K562 (cell line): ENCODE measurements at regions not wholly inside any gene's neighbourhood (a gene's known extent, or its start where the extent isn't known, plus 50 kb on each side); places are given as distances from the start of the nearest gene placed in this dataset.

ENCODE experiments used
- ATAC-seq: fragments of 200-7000 bp; cut with Tn5 transposase; 3 replicates; pipeline ENCODE4 v1.9.1; 2020; ENCODE audit warnings: moderate library complexity
- BruUV-seq: library from RNA; stranded (reverse); fragments of 400-500 nt; replicated peaks from 2 replicates; lab custom pipeline; 2021; lab: Mats Ljungman, UMichigan
- CTCF ChIA-PET: fragments of 300-600 bp; formaldehyde crosslinking; extraction: SDS; loops from one replicate; lab custom pipeline; 2021; ENCODE audit warnings: low intra/inter-chr PET ratio; lab: Yijun Ruan, JAX
- POLR2A ChIA-PET: fragments of 300-600, 350-650 bp; sonication (Branson Sonifier 250); formaldehyde crosslinking; extraction: SDS; loops from one replicate; lab custom pipeline; 2021; ENCODE audit warnings: antibody characterized with exemption, inconsistent platforms; lab: Yijun Ruan, JAX
- DNase-seq, 4 experiments: peaks; one replicate each; pipeline versions ENCODE4 v3.0.0 to v3.0.0-alpha.2; 2011 to 2018; ENCODE audit warnings: low spot score in 3 of 4, mixed read lengths in 3 of 4; ENCODE audit errors: extremely low read depth in 1 of 4
- FAIRE-seq: peaks from 2 replicates; lab custom pipeline; 2011; peaks lifted over from hg19 to GRCh38; lab: Jason Lieb, UNC
- H2AFZ ChIP-seq: 2 replicates; pipeline ENCODE4 v1.6.0; 2011; ENCODE audit warnings: low read depth, low read length, control low read depth, inconsistent platforms
- H3K27ac ChIP-seq: fragments of 200-600 bp; 3 replicates; pipeline ENCODE4 v1.8.0; 2011; ENCODE audit warnings: low read depth, mild to moderate bottlenecking, control low read depth, inconsistent platforms, low read length, moderate library complexity, mixed read lengths; ENCODE audit errors: extremely low read depth
- H3K27me3 ChIP-seq, 2 experiments: fragments of 300-600 bp in 1 of 2; 2 replicates in 1 of 2; 3 replicates in 1 of 2; pipeline versions ENCODE4 v1.6.0 to v1.8.0; 2011; ENCODE audit warnings: inconsistent platforms in 2 of 2, low read length in 2 of 2, mild to moderate bottlenecking in 1 of 2, mixed read lengths in 1 of 2, moderate library complexity in 1 of 2; ENCODE audit not compliant: control insufficient read depth in 2 of 2, insufficient read depth in 2 of 2
- H3K36me3 ChIP-seq: fragments of 300-600 bp; 3 replicates; pipeline ENCODE4 v1.8.0; 2011; ENCODE audit warnings: mild to moderate bottlenecking, low read length, inconsistent platforms; ENCODE audit not compliant: control insufficient read depth, insufficient read depth
- H3K4me1 ChIP-seq, 2 experiments: fragments of 200-600 bp in 1 of 2; replicated peaks in 1 of 2; 2 replicates in 1 of 2; 3 replicates in 1 of 2; pipeline versions ENCODE4 v1.5.1 to v1.8.0; 2011; ENCODE audit warnings: inconsistent platforms in 2 of 2, low read length in 2 of 2, mild to moderate bottlenecking in 1 of 2, mixed read lengths in 1 of 2, moderate library complexity in 1 of 2; ENCODE audit not compliant: control insufficient read depth in 2 of 2, insufficient read depth in 2 of 2
- H3K4me2 ChIP-seq: 2 replicates; pipeline ENCODE4 v1.6.1; 2011; ENCODE audit warnings: low read length, control low read depth, inconsistent platforms, mixed read lengths; ENCODE audit not compliant: insufficient read depth
- H3K4me3 ChIP-seq: fragments of 200-600 bp; sonication (generic), shearing (Covaris generic); 2 replicates; pipeline ENCODE4 v1.5.1; 2016; ENCODE audit warnings: control low read depth, inconsistent platforms
- H3K79me2 ChIP-seq: fragments of 200-600 bp; 3 replicates; pipeline ENCODE4 v1.8.0; 2011; ENCODE audit warnings: low read length, inconsistent platforms; ENCODE audit not compliant: control insufficient read depth, insufficient read depth
- H3K9ac ChIP-seq, 2 experiments: 2 replicates each; pipeline versions ENCODE4 v1.6.0 to v1.6.1; 2011; ENCODE audit warnings: low read depth in 2 of 2, low read length in 2 of 2, control low read depth in 1 of 2, inconsistent platforms in 1 of 2, mild to moderate bottlenecking in 1 of 2, mixed read lengths in 1 of 2; ENCODE audit not compliant: insufficient read depth in 1 of 2
- H3K9me1 ChIP-seq: one replicate; pipeline ENCODE4 v1.6.0; 2011; ENCODE audit warnings: inconsistent platforms, mild to moderate bottlenecking, low read length, moderate library complexity; ENCODE audit not compliant: control insufficient read depth, insufficient read depth
- H3K9me3 ChIP-seq: replicated peaks from 2 replicates; pipeline ENCODE4 v1.5.1; 2011; ENCODE audit warnings: low read depth, low read length, inconsistent platforms; ENCODE audit not compliant: control insufficient read depth, insufficient read depth
- H4K20me1 ChIP-seq: replicated peaks from 2 replicates; pipeline ENCODE4 v1.6.1; 2011; ENCODE audit warnings: low read length, inconsistent platforms, mixed read lengths; ENCODE audit not compliant: control insufficient read depth, insufficient read depth
- C11orf30 ChIP-seq: fragments of 450-650 bp; IDR thresholded peaks from 2 replicates; pipeline ENCODE4 v1.6.1; 2016; ENCODE audit warnings: low read depth, mild to moderate bottlenecking
- DIDO1 ChIP-seq: fragments of 450-650 bp; IDR thresholded peaks from 2 replicates; pipeline ENCODE4 v1.6.1; 2016; ENCODE audit warnings: low read depth, missing biosample characterization, missing genetic modification characterization
- EP300 ChIP-seq: IDR thresholded peaks from 2 replicates; pipeline ENCODE4 v1.6.1; 2012; ENCODE audit warnings: low read length, improper control_type of control experiment
- MAFF ChIP-seq: IDR thresholded peaks from 2 replicates; pipeline ENCODE4 v1.6.1; 2012; ENCODE audit warnings: low read length, improper control_type of control experiment
- MAFK ChIP-seq: IDR thresholded peaks from 2 replicates; pipeline ENCODE4 v1.6.1; 2011; ENCODE audit warnings: low read length, improper control_type of control experiment
- POLR2AphosphoS5 ChIP-seq: IDR thresholded peaks from 2 replicates; pipeline ENCODE4 v1.6.1; 2011; ENCODE audit warnings: mild to moderate bottlenecking, low read depth, low read length, moderate library complexity; ENCODE audit not compliant: control insufficient read depth, insufficient read depth
- SAP30 ChIP-seq: fragments of 200-600 bp; sonication (generic); IDR thresholded peaks from 2 replicates; pipeline ENCODE4 v1.6.1; 2012; ENCODE audit warnings: borderline replicate concordance, low read depth, mild to moderate bottlenecking, moderate library complexity, low read length, control low read depth, inconsistent platforms; ENCODE audit not compliant: insufficient read depth, poor library complexity, severe bottlenecking
- WHSC1 ChIP-seq: IDR thresholded peaks from one replicate; pipeline ENCODE4 v1.6.1; 2012; ENCODE audit warnings: low read length, control low read depth, inconsistent platforms
- ZNF282 ChIP-seq: sonication (generic); formaldehyde crosslinking; IDR thresholded peaks from 2 replicates; pipeline ENCODE4 v1.8.1; 2023; ENCODE audit warnings: missing genetic modification reagents
- ZNF316 ChIP-seq: fragments of 450-650 bp; IDR thresholded peaks from 2 replicates; pipeline ENCODE4 v1.6.1; 2016
- WGBS: fragments of 100-300 bp; shearing (Covaris generic); methylation state at CpG from one replicate; pipeline ENCODE4 v1.1.6; 2016; ENCODE audit warnings: low coverage, mixed read lengths; ENCODE audit not compliant: insufficient coverage; ENCODE audit errors: missing lambda C conversion rate; 5-methylcytosine and 5-hydroxymethylcytosine counted together
- in situ Hi-C: fragments of 300-500 bp; cut with MboI; formaldehyde crosslinking; loops from 4 replicates; pipeline ENCODE4 v1.15.0; 2018; ENCODE audit warnings: inconsistent platforms, mixed read lengths
- intact Hi-C: fragments of 100-400 bp; cut with micrococcal nuclease; formaldehyde crosslinking; loops from 2 replicates; pipeline ENCODE4 v1.14.2; 2022

GRCh38 chr13:103210348-103210747 lies 144.1 kb upstream of the SLC10A2 start:
- TF ChIP-seq ZNF316 (peak; percentile 48), DIDO1 (tag) (no peak), WHSC1 (no peak), EP300 (no peak), ZNF282 (CRISPR knock-in tag) (no peak), MAFK (peak; percentile 74), MAFF (peak; percentile 65), SAP30 (no peak), POLR2AphosphoS5 (no peak), C11orf30 (0 out of 2 replicates have a peak, but pooled peaks have one; percentile 22)
- no peaks in the 10 kb centered on the region for H3K4me1 ChIP-seq
- no peaks in the 10 kb centered on the region for H3K9me1 ChIP-seq
- no peak overlapping the region for H3K9ac ChIP-seq
- ChIA-PET POLR2A (no interaction called here), CTCF (no interaction called here)
- no peak overlapping the region for H2AFZ ChIP-seq
- intact Hi-C loops, result no loop called here
- H4K20me1 ChIP-seq, result no peaks in the 10 kb centered on the region
- WGBS, result 6% methylated on average over 4 of the region's 4 CpGs
- no peaks in the 10 kb centered on the region for H3K27me3 ChIP-seq
- no peak for DNase-seq
- no peaks in the 10 kb centered on the region for H3K36me3 ChIP-seq
- no TSS peak for BruUV-seq
- FAIRE-seq, result no peak
- no peak overlapping the region for H3K4me3 ChIP-seq
- ATAC-seq, result no peak
- no peak overlapping the region for H3K4me2 ChIP-seq
- in situ Hi-C loops, result no loop called here
- H3K9me3 ChIP-seq, result no peaks in the 10 kb centered on the region
- H3K79me2 ChIP-seq, result no peaks in the 10 kb centered on the region
- no peak overlapping the region for H3K27ac ChIP-seq
